ENCODE measurements at regions not wholly inside any gene's neighbourhood (a gene's known extent, or its start where the extent isn't known, plus 50 kb on each side); places are given as distances from the start of the nearest gene placed in this dataset.

DNA sequence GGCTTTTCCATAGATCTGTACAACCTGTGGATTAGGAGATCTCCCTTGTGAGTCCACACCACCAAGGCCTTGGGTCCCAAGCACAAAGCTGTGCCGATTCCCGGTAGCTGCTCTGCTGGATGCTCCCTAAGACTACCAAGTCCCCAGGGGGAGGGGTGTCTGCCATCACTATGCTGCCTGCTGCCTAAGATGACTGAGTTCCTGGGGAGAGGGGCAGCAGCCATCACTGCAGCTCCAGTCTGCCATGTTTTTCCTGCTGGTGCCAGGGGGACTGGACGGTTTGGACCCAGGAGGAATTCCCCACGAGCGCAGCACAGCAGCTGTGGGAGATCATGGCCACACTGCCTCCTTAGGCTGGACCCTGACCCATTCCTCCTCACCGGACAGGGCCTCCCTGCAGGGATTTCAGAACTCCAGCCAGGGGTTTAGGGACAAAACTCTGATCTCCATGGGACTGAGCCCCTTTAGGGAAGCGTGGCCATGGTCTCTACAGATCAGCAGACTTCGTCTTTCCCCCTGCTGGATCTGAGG, 1049.8 kb downstream of the SORCS1 start:
- TF ChIP-seq, protein P1, sequence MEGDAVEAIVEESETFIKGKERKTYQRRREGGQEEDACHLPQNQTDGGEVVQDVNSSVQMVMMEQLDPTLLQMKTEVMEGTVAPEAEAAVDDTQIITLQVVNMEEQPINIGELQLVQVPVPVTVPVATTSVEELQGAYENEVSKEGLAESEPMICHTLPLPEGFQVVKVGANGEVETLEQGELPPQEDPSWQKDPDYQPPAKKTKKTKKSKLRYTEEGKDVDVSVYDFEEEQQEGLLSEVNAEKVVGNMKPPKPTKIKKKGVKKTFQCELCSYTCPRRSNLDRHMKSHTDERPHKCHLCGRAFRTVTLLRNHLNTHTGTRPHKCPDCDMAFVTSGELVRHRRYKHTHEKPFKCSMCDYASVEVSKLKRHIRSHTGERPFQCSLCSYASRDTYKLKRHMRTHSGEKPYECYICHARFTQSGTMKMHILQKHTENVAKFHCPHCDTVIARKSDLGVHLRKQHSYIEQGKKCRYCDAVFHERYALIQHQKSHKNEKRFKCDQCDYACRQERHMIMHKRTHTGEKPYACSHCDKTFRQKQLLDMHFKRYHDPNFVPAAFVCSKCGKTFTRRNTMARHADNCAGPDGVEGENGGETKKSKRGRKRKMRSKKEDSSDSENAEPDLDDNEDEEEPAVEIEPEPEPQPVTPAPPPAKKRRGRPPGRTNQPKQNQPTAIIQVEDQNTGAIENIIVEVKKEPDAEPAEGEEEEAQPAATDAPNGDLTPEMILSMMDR (IDR thresholded peaks at IDR 0.05) = no peak
- TF ChIP-seq EP300 (IDR thresholded peaks at IDR 0.05) (no peak), POLR2A (IDR thresholded peaks at IDR 0.05) (no peak)

Measured in suprapubic skin (tissue), 3 donors.